HG03565 (cell line): ENCODE measurements at regions not wholly inside any gene's neighbourhood (a gene's known extent, or its start where the extent isn't known, plus 50 kb on each side); places are given as distances from the start of the nearest gene placed in this dataset.

Experiments used
- ATAC-seq: cut with Tn5 transposase; IDR thresholded peaks from one replicate; pipeline ENCODE4 v1.9.1; 2021; ENCODE audit warnings: mild to moderate bottlenecking, moderate library complexity; ENCODE audit not compliant: unreplicated experiment

GRCh38 chr13:97901716-97902115 lies 51.8 kb upstream of the IPO5 start:
- no peak for ATAC-seq
